HG02852 (cell line): ENCODE measurements at regions not wholly inside any gene's neighbourhood (a gene's known extent, or its start where the extent isn't known, plus 50 kb on each side); places are given as distances from the start of the nearest gene placed in this dataset.
A peak's percentile ranks its signal among the peaks of the same experiment; 100 is the strongest.

Experiments used
- ATAC-seq: cut with Tn5 transposase; IDR thresholded peaks from one replicate; pipeline ENCODE4 v1.9.1; 2021; ENCODE audit warnings: mild to moderate bottlenecking, moderate library complexity; ENCODE audit not compliant: unreplicated experiment

GRCh38 chr7:32347244-32347828 is 142.8 kb downstream of the LSM5 start:
- no peak for ATAC-seq

GRCh38 chr7:32346253-32346652 is 143.9 kb downstream of the LSM5 start:
- ATAC-seq: no peak

GRCh38 chr7:32336726-32337125 is 153.5 kb downstream of the LSM5 start:
- ATAC-seq: no peak

GRCh38 chr7:32335107-32335506 is 155.1 kb downstream of the LSM5 start:
- ATAC-seq: no peak

GRCh38 chr7:32330602-32331001 is 159.6 kb downstream of the LSM5 start:
- ATAC-seq: no peak

GRCh38 chr7:32326078-32326477 is 164.1 kb downstream of the LSM5 start:
- no peak for ATAC-seq

GRCh38 chr7:32323712-32324111 is 166.5 kb downstream of the LSM5 start:
- no peak for ATAC-seq

- ATAC-seq: no peak
Observed at GRCh38 chr7:32319012-32319382, 171.2 kb downstream of the LSM5 start.

GRCh38 chr7:32318300-32319011 is 171.7 kb downstream of the LSM5 start:
- no peak for ATAC-seq

- no peak for ATAC-seq
Observed at GRCh38 chr7:32316839-32317238, 173.3 kb downstream of the LSM5 start.

- no peak for ATAC-seq
Observed at GRCh38 chr7:32314761-32315160, 175.4 kb downstream of the LSM5 start.

GRCh38 chr7:32301427-32301826 is 188.8 kb downstream of the LSM5 start:
- no peak for ATAC-seq

GRCh38 chr7:32299133-32299702 is 191.0 kb downstream of the LSM5 start:
- ATAC-seq: no peak

GRCh38 chr7:32298408-32299132 is 191.6 kb downstream of the LSM5 start:
- no peak for ATAC-seq

GRCh38 chr7:32293833-32294232 is 196.3 kb downstream of the LSM5 start:
- no peak for ATAC-seq

GRCh38 chr7:32289651-32290414 is 200.3 kb downstream of the LSM5 start:
- no peak for ATAC-seq

- no peak for ATAC-seq
Observed at GRCh38 chr7:32285698-32286097, 204.5 kb downstream of the LSM5 start.

GRCh38 chr7:32283546-32283945 is 206.6 kb downstream of the LSM5 start:
- ATAC-seq: no peak

- no peak for ATAC-seq
Observed at GRCh38 chr7:32279500-32279899, 209.3 kb upstream of the PDE1C start.

- peak; percentile 61 for ATAC-seq
Observed at GRCh38 chr7:32275216-32276009, 205.2 kb upstream of the PDE1C start.
